Activated CD8-positive, alpha-beta T cell treated with anti-CD3 and anti-CD28 coated beads, Interleukin-2, amount 10 ng/mL, durations not matched to agents 7 days and 5 days (primary cell): ENCODE measurements at regions not wholly inside any gene's neighbourhood (a gene's known extent, or its start where the extent isn't known, plus 50 kb on each side); places are given as distances from the start of the nearest gene placed in this dataset.

Source experiments
- ATAC-seq: fragments of 150-1000 bp; cut with Tn5 transposase; one replicate; pipeline ENCODE4 v1.10.0; 2021; ENCODE audit warnings: moderate library complexity
- CTCF ChIA-PET: fragments of 350-600 bp; sonication (Branson Sonifier 250); formaldehyde crosslinking; loops from one replicate; lab custom pipeline; 2021; ENCODE audit warnings: antibody characterized with exemption; lab: Charles Lee
- POLR2A ChIA-PET: fragments of 350-600 bp; sonication (Branson Sonifier 250); formaldehyde crosslinking; loops from one replicate; lab custom pipeline; 2021; ENCODE audit warnings: antibody characterized with exemption; lab: Charles Lee
- DNase-seq: peaks from one replicate; pipeline ENCODE4 v3.0.0-alpha.2; 2020
- H3K27ac Mint-ChIP-seq: one replicate; pipeline ENCODE4 v1.8.0; 2021; ENCODE audit warnings: mild to moderate bottlenecking, mixed read lengths
- H3K27me3 Mint-ChIP-seq: one replicate; pipeline ENCODE4 v1.8.0; 2021; ENCODE audit warnings: low read depth, mixed read lengths
- H3K36me3 Mint-ChIP-seq: one replicate; pipeline ENCODE4 v1.8.0; 2021; ENCODE audit warnings: low read depth, mixed read lengths
- H3K4me1 Mint-ChIP-seq: one replicate; pipeline ENCODE4 v1.8.0; 2021; ENCODE audit warnings: low read depth, mixed read lengths
- H3K4me3 Mint-ChIP-seq: one replicate; pipeline ENCODE4 v1.8.0; 2021; ENCODE audit warnings: mild to moderate bottlenecking, mixed read lengths
- H3K9me3 Mint-ChIP-seq: one replicate; pipeline ENCODE4 v1.8.0; 2022; ENCODE audit warnings: mixed read lengths; ENCODE audit not compliant: insufficient read depth

- no peak overlapping the region for H3K4me3 Mint-ChIP-seq
- no peak for ATAC-seq
- no peak overlapping the region for H3K27ac Mint-ChIP-seq
- DNase-seq = no peak
- CTCF ChIA-PET = interaction anchor here (0.6 to 1.8 kb wide), 17 partner anchors 10 to 1092 kb away, joined by 3 to 11 read pairs (median 4); partner anchors contain the start of gene CBLB
- H3K27me3 Mint-ChIP-seq = no peaks in the 10 kb centered on the region
- peaks cover 8% of the 10 kb centered on the region for H3K4me1 Mint-ChIP-seq
- POLR2A ChIA-PET = no interaction called here
- H3K36me3 Mint-ChIP-seq = peaks cover 7% of the 10 kb centered on the region
- H3K9me3 Mint-ChIP-seq = peaks cover 11% of the 10 kb centered on the region
Measured at GRCh38 chr3:106610362-106610959, 741.6 kb upstream of the CBLB start.

GRCh38 chr3:106611116-106611515 lies 742.3 kb upstream of the CBLB start:
- no peak overlapping the region for H3K27ac Mint-ChIP-seq

GRCh38 chr3:106611841-106612240 lies 743.0 kb upstream of the CBLB start:
- ATAC-seq = no peak
- POLR2A ChIA-PET = no interaction called here
- no peak overlapping the region for H3K27ac Mint-ChIP-seq
- CTCF ChIA-PET = no interaction called here
- no peak for DNase-seq
- no peaks in the 10 kb centered on the region for H3K27me3 Mint-ChIP-seq
- H3K36me3 Mint-ChIP-seq = peaks cover 5% of the 10 kb centered on the region
- H3K4me1 Mint-ChIP-seq = peaks cover 8% of the 10 kb centered on the region
- peaks cover 11% of the 10 kb centered on the region for H3K9me3 Mint-ChIP-seq
- no peak overlapping the region for H3K4me3 Mint-ChIP-seq

More at GRCh38 chr3:106611116-106611515, 742.3 kb upstream of the CBLB start:
- ChIA-PET CTCF (no interaction called here), POLR2A (no interaction called here)
- peaks cover 8% of the 10 kb centered on the region for H3K4me1 Mint-ChIP-seq
- peaks cover 5% of the 10 kb centered on the region for H3K36me3 Mint-ChIP-seq
- no peak overlapping the region for H3K4me3 Mint-ChIP-seq
- DNase-seq (no peak), ATAC-seq (no peak)
- peaks cover 11% of the 10 kb centered on the region for H3K9me3 Mint-ChIP-seq
- H3K27me3 Mint-ChIP-seq = no peaks in the 10 kb centered on the region

- no peaks in the 10 kb centered on the region for H3K4me1 Mint-ChIP-seq
- no peaks in the 10 kb centered on the region for H3K27me3 Mint-ChIP-seq
- peaks cover 5% of the 10 kb centered on the region for H3K36me3 Mint-ChIP-seq
- ChIA-PET CTCF (no interaction called here), POLR2A (no interaction called here)
- no peak overlapping the region for H3K27ac Mint-ChIP-seq
- peaks cover 11% of the 10 kb centered on the region for H3K9me3 Mint-ChIP-seq
- no peak for DNase-seq
- ATAC-seq = no peak
- no peak overlapping the region for H3K4me3 Mint-ChIP-seq
Measured at GRCh38 chr3:106616556-106616955, 747.7 kb upstream of the CBLB start.

GRCh38 chr3:106617276-106617675 lies 748.5 kb upstream of the CBLB start:
- Mint-ChIP-seq H3K9me3 (peaks cover 11% of the 10 kb centered on the region), H3K4me3 (no peak overlapping the region), H3K36me3 (peaks cover 5% of the 10 kb centered on the region), H3K27me3 (no peaks in the 10 kb centered on the region), H3K27ac (no peak overlapping the region), H3K4me1 (no peaks in the 10 kb centered on the region)
- ATAC-seq (no peak), DNase-seq (no peak)
- CTCF ChIA-PET = no interaction called here
- POLR2A ChIA-PET = no interaction called here

- DNase-seq (no peak), ATAC-seq (no peak)
- ChIA-PET POLR2A (no interaction called here), CTCF (no interaction called here)
- H3K4me3 Mint-ChIP-seq = no peak overlapping the region
- no peaks in the 10 kb centered on the region for H3K27me3 Mint-ChIP-seq
- H3K9me3 Mint-ChIP-seq = peaks cover 15% of the 10 kb centered on the region
- no peaks in the 10 kb centered on the region for H3K4me1 Mint-ChIP-seq
- H3K27ac Mint-ChIP-seq = no peak overlapping the region
- H3K36me3 Mint-ChIP-seq = peaks cover 4% of the 10 kb centered on the region
Measured at GRCh38 chr3:106620646-106621045, 751.8 kb upstream of the CBLB start.

GRCh38 chr3:106624154-106624553 lies 753.1 kb upstream of the CCDC54 start:
- no peak overlapping the region for H3K4me3 Mint-ChIP-seq
- ATAC-seq = no peak
- no peak overlapping the region for H3K27ac Mint-ChIP-seq
- no peaks in the 10 kb centered on the region for H3K27me3 Mint-ChIP-seq
- peaks cover 15% of the 10 kb centered on the region for H3K9me3 Mint-ChIP-seq
- H3K4me1 Mint-ChIP-seq = no peaks in the 10 kb centered on the region
- no peak for DNase-seq
- ChIA-PET CTCF (no interaction called here), POLR2A (no interaction called here)
- H3K36me3 Mint-ChIP-seq = peaks cover 4% of the 10 kb centered on the region

GRCh38 chr3:106628407-106628806 lies 748.8 kb upstream of the CCDC54 start:
- ATAC-seq (no peak), DNase-seq (no peak)
- Mint-ChIP-seq H3K27me3 (no peaks in the 10 kb centered on the region), H3K9me3 (peaks cover 15% of the 10 kb centered on the region), H3K27ac (no peak overlapping the region), H3K4me3 (no peak overlapping the region), H3K36me3 (peaks cover 4% of the 10 kb centered on the region), H3K4me1 (no peaks in the 10 kb centered on the region)
- ChIA-PET POLR2A (no interaction called here), CTCF (no interaction called here)

- Mint-ChIP-seq H3K9me3 (peaks cover 7% of the 10 kb centered on the region), H3K4me3 (no peak overlapping the region), H3K36me3 (no peaks in the 10 kb centered on the region), H3K27me3 (no peaks in the 10 kb centered on the region), H3K27ac (no peak overlapping the region), H3K4me1 (no peaks in the 10 kb centered on the region)
- ATAC-seq (no peak), DNase-seq (no peak)
- ChIA-PET CTCF (no interaction called here), POLR2A (no interaction called here)
Measured at GRCh38 chr3:106629215-106629832, 747.9 kb upstream of the CCDC54 start.

GRCh38 chr3:106631373-106632108 lies 745.7 kb upstream of the CCDC54 start:
- Mint-ChIP-seq H3K27ac (no peak overlapping the region), H3K9me3 (no peaks in the 10 kb centered on the region), H3K27me3 (no peaks in the 10 kb centered on the region), H3K4me1 (no peaks in the 10 kb centered on the region), H3K4me3 (no peak overlapping the region), H3K36me3 (no peaks in the 10 kb centered on the region)
- CTCF ChIA-PET = no interaction called here
- DNase-seq (no peak), ATAC-seq (no peak)
- POLR2A ChIA-PET = no interaction called here

- Mint-ChIP-seq H3K4me1 (no peaks in the 10 kb centered on the region), H3K4me3 (no peak overlapping the region), H3K27ac (no peak overlapping the region), H3K9me3 (no peaks in the 10 kb centered on the region), H3K27me3 (no peaks in the 10 kb centered on the region), H3K36me3 (no peaks in the 10 kb centered on the region)
- ATAC-seq (no peak), DNase-seq (no peak)
- ChIA-PET POLR2A (no interaction called here), CTCF (no interaction called here)
Measured at GRCh38 chr3:106635271-106635670, 742.0 kb upstream of the CCDC54 start.

GRCh38 chr3:106635826-106636225 lies 741.4 kb upstream of the CCDC54 start:
- ChIA-PET POLR2A (no interaction called here), CTCF (no interaction called here)
- Mint-ChIP-seq H3K9me3 (no peaks in the 10 kb centered on the region), H3K4me3 (no peak overlapping the region), H3K27me3 (no peaks in the 10 kb centered on the region), H3K4me1 (no peaks in the 10 kb centered on the region), H3K27ac (no peak overlapping the region), H3K36me3 (no peaks in the 10 kb centered on the region)
- no peak for DNase-seq
- no peak for ATAC-seq
